ENCODE measurements at regions not wholly inside any gene's neighbourhood (a gene's known extent, or its start where the extent isn't known, plus 50 kb on each side); places are given as distances from the start of the nearest gene placed in this dataset.

- CTCF ChIA-PET: interaction anchor here (0.9 kb wide), 1 partner anchor 9 kb away, joined by 3 read pairs; no protein-coding TSS in a partner anchor
- TF ChIP-seq ZNF354C (tag by site-specific recombination; IDR thresholded peaks at IDR 0.05; ENCODE audit: borderline replicate concordance, low read depth) (no peak), FEZF1 (tag by site-specific recombination; IDR thresholded peaks at IDR 0.05) (0 out of 2 replicates have a peak, but pooled peaks have one; percentile 21)
- H3K4me3 ChIP-seq (ENCODE audit: low read depth, low read length): no peak overlapping the region
Measured at GRCh38 chr11:20303391-20303965, 60.0 kb upstream of the HTATIP2 start.

DNA sequence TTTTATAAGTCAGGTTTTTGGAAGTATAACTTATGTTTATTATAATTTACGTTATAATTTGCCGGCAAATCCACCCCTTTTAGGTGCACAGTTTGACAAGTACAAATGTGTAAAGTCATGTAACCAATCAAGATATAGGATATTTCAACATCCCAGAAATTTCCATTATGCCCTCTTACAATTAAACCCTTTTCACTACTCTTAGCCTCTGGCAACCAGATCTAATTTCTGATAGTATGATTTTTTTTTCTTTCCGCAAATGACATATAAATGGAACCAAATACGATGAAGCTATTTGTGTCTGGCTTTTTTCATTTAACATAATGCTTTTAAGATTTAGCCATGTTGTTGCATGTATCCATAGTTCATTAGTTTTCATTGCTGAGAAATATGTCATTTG is 69.5 kb upstream of the HTATIP2 start:
- no peaks in the 10 kb centered on the region for H3K36me3 ChIP-seq (ENCODE audit: control insufficient read depth in 2 of 2, insufficient read depth in 1 of 2, low read length in 2 of 2)
- H3K4me3 ChIP-seq (ENCODE audit: low read depth, low read length): no peak overlapping the region
- ChIA-PET POLR2A (interaction anchor here (0.6 kb wide), 1 partner anchor 1079 kb away, joined by 4 read pairs; no protein-coding TSS in a partner anchor), CTCF (interaction anchor here (0.7 kb wide), 1 partner anchor 10 kb away, joined by 3 read pairs; no protein-coding TSS in a partner anchor)
- H3K4me1 ChIP-seq (ENCODE audit: control insufficient read depth, insufficient read depth, low read length): no peaks in the 10 kb centered on the region
- TF ChIP-seq, protein P1, sequence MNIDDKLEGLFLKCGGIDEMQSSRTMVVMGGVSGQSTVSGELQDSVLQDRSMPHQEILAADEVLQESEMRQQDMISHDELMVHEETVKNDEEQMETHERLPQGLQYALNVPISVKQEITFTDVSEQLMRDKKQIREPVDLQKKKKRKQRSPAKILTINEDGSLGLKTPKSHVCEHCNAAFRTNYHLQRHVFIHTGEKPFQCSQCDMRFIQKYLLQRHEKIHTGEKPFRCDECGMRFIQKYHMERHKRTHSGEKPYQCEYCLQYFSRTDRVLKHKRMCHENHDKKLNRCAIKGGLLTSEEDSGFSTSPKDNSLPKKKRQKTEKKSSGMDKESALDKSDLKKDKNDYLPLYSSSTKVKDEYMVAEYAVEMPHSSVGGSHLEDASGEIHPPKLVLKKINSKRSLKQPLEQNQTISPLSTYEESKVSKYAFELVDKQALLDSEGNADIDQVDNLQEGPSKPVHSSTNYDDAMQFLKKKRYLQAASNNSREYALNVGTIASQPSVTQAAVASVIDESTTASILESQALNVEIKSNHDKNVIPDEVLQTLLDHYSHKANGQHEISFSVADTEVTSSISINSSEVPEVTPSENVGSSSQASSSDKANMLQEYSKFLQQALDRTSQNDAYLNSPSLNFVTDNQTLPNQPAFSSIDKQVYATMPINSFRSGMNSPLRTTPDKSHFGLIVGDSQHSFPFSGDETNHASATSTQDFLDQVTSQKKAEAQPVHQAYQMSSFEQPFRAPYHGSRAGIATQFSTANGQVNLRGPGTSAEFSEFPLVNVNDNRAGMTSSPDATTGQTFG (tag by site-specific recombination; IDR thresholded peaks at IDR 0.05; ENCODE audit: borderline replicate concordance): no peak
- TF ChIP-seq ZNF677 (tag by site-specific recombination; IDR thresholded peaks at IDR 0.05) (no peak), ZNF585B (tag by site-specific recombination; IDR thresholded peaks at IDR 0.05) (no peak), ZNF23 (tag by site-specific recombination; IDR thresholded peaks at IDR 0.05; ENCODE audit: borderline replicate concordance) (no peak), ZNF843 (tag by site-specific recombination; IDR thresholded peaks at IDR 0.05) (no peak), SP2 (tag by site-specific recombination; IDR thresholded peaks at IDR 0.05) (no peak), ZNF571 (tag by site-specific recombination; IDR thresholded peaks at IDR 0.05) (no peak), ZNF521 (tag by site-specific recombination; IDR thresholded peaks at IDR 0.05) (no peak), GFI1B (tag by site-specific recombination; IDR thresholded peaks at IDR 0.05) (no peak), TSHZ1 (tag by site-specific recombination; IDR thresholded peaks at IDR 0.05; ENCODE audit: borderline replicate concordance) (no peak), ZNF530 (tag by site-specific recombination; IDR thresholded peaks at IDR 0.05; ENCODE audit: low read depth) (no peak), PRDM2 (tag by site-specific recombination; IDR thresholded peaks at IDR 0.05; ENCODE audit: borderline replicate concordance) (no peak), ZNF548 (tag by site-specific recombination; IDR thresholded peaks at IDR 0.05) (no peak)
- TF ChIP-seq, protein P2, sequence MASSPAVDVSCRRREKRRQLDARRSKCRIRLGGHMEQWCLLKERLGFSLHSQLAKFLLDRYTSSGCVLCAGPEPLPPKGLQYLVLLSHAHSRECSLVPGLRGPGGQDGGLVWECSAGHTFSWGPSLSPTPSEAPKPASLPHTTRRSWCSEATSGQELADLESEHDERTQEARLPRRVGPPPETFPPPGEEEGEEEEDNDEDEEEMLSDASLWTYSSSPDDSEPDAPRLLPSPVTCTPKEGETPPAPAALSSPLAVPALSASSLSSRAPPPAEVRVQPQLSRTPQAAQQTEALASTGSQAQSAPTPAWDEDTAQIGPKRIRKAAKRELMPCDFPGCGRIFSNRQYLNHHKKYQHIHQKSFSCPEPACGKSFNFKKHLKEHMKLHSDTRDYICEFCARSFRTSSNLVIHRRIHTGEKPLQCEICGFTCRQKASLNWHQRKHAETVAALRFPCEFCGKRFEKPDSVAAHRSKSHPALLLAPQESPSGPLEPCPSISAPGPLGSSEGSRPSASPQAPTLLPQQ (tag by site-specific recombination; IDR thresholded peaks at IDR 0.05): no peak
- TF ChIP-seq, protein P3, sequence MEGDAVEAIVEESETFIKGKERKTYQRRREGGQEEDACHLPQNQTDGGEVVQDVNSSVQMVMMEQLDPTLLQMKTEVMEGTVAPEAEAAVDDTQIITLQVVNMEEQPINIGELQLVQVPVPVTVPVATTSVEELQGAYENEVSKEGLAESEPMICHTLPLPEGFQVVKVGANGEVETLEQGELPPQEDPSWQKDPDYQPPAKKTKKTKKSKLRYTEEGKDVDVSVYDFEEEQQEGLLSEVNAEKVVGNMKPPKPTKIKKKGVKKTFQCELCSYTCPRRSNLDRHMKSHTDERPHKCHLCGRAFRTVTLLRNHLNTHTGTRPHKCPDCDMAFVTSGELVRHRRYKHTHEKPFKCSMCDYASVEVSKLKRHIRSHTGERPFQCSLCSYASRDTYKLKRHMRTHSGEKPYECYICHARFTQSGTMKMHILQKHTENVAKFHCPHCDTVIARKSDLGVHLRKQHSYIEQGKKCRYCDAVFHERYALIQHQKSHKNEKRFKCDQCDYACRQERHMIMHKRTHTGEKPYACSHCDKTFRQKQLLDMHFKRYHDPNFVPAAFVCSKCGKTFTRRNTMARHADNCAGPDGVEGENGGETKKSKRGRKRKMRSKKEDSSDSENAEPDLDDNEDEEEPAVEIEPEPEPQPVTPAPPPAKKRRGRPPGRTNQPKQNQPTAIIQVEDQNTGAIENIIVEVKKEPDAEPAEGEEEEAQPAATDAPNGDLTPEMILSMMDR (tag by site-specific recombination; IDR thresholded peaks at IDR 0.05): no peak
- no peaks in the 10 kb centered on the region for H3K9me3 ChIP-seq (ENCODE audit: control insufficient read depth, insufficient read depth, low read depth, low read length)
- no peak overlapping the region for H3K27ac ChIP-seq (ENCODE audit: extremely low read depth, low read depth, low read length)

More at GRCh38 chr11:20303391-20303965, 60.0 kb upstream of the HTATIP2 start:
- no peaks in the 10 kb centered on the region for H3K9me3 ChIP-seq (ENCODE audit: control insufficient read depth, insufficient read depth, low read depth, low read length)
- H3K4me1 ChIP-seq (ENCODE audit: control insufficient read depth, insufficient read depth, low read length): no peaks in the 10 kb centered on the region
- no peak overlapping the region for H3K27ac ChIP-seq (ENCODE audit: extremely low read depth, low read depth, low read length)
- no peaks in the 10 kb centered on the region for H3K36me3 ChIP-seq (ENCODE audit: control insufficient read depth in 2 of 2, insufficient read depth in 1 of 2, low read length in 2 of 2)
- POLR2A ChIA-PET: no interaction called here
